ENCODE measurements at regions not wholly inside any gene's neighbourhood (a gene's known extent, or its start where the extent isn't known, plus 50 kb on each side); places are given as distances from the start of the nearest gene placed in this dataset.

- Mint-ChIP-seq H3K9me3 (no peaks in the 10 kb centered on the region; a peak in 1 of 5 replicates), H3K27ac (no peak overlapping the region), H3K27me3 (ENCODE audit: low read depth) (peaks cover 10% of the 10 kb centered on the region), H3K4me1 (peaks cover 30 to 37% of the 10 kb centered on the region in 2 experiments), H3K36me3 (ENCODE audit: insufficient read depth in 1 of 3, low read depth in 3 of 3) (no peaks in the 10 kb centered on the region), H3K4me3 (no peak overlapping the region)
- H2AK5ac ChIP-seq (ENCODE audit: insufficient read length, low read length): no peak overlapping the region
- no peak overlapping the region for H2AFZ ChIP-seq (ENCODE audit: low read length)
- no peak overlapping the region for H3K4ac ChIP-seq (ENCODE audit: low read depth, low read length)
- no peak overlapping the region for H2BK5ac ChIP-seq (ENCODE audit: insufficient read length, low read length)
- no peak for TF ChIP-seq CTCF (conservative IDR thresholded peaks at IDR 0.05)
- DNase-seq: no peak
- H3T11ph ChIP-seq (ENCODE audit: low read length): no peak overlapping the region
- no peaks in the 10 kb centered on the region for H4K20me1 ChIP-seq (ENCODE audit: control insufficient read depth, insufficient read depth, insufficient read length)
- no peaks in the 10 kb centered on the region for H3K79me2 ChIP-seq (ENCODE audit: insufficient read depth, low read length)
- H2BK20ac ChIP-seq (ENCODE audit: low read depth, low read length, poor library complexity, severe bottlenecking): no peak overlapping the region
- no peak overlapping the region for H3K14ac ChIP-seq (ENCODE audit: insufficient read depth, low read length)
- H4K91ac ChIP-seq (ENCODE audit: insufficient read length, low read depth, low read length): no peak overlapping the region
- no peaks in the 10 kb centered on the region for H3K27me3 ChIP-seq (ENCODE audit: insufficient read depth, low read length)
- H3K79me1 ChIP-seq (ENCODE audit: insufficient read depth, low read depth, low read length, poor library complexity, severe bottlenecking): no peaks in the 10 kb centered on the region
- no peaks in the 10 kb centered on the region for H3K9me3 ChIP-seq (ENCODE audit: control insufficient read depth, low read depth, low read length)
- H2BK15ac ChIP-seq (ENCODE audit: low read depth, low read length): no peak overlapping the region
- no peak overlapping the region for H3K56ac ChIP-seq (ENCODE audit: insufficient read length, low read depth, low read length)
- no peak overlapping the region for H2BK120ac ChIP-seq (ENCODE audit: low read depth, low read length, poor library complexity, severe bottlenecking)
- no peak overlapping the region for H3K9ac ChIP-seq (ENCODE audit: extremely low read depth, insufficient read length, low read length)
- H2BK12ac ChIP-seq (ENCODE audit: insufficient read length, low read depth, low read length): no peak overlapping the region
- H3K23ac ChIP-seq (ENCODE audit: insufficient read length, low read depth, low read length): no peak overlapping the region
- no peak overlapping the region for H4K5ac ChIP-seq (ENCODE audit: insufficient read length, low read depth, low read length)
- no peak overlapping the region for H3K4me2 ChIP-seq (ENCODE audit: insufficient read depth, insufficient read length, low read length)
- H3K18ac ChIP-seq (ENCODE audit: insufficient read length, low read depth, low read length): no peak overlapping the region
- H3K4me1 ChIP-seq (ENCODE audit: insufficient read depth, low read length): 0 out of 2 replicates have a peak, but pooled peaks cover 6% of the 10 kb centered on the region
- no peaks in the 10 kb centered on the region for H3K23me2 ChIP-seq (ENCODE audit: insufficient read length, low read depth, low read length, poor library complexity, severe bottlenecking)
- no peak overlapping the region for H3K27ac ChIP-seq (ENCODE audit: insufficient read length, low read depth, low read length)
- WGBS (ENCODE audit: extremely low coverage, insufficient read length, low lambda C conversion rate): no CpG with 5 or more reads among the region's 4 CpGs
- no peak overlapping the region for H4K8ac ChIP-seq (replicated peaks; ENCODE audit: insufficient read length, low read depth, low read length)
Observed at GRCh38 chr13:52931539-52932431, 83.3 kb upstream of the PCDH8 start.
